HG03460 (cell line): ENCODE measurements at regions not wholly inside any gene's neighbourhood (a gene's known extent, or its start where the extent isn't known, plus 50 kb on each side); places are given as distances from the start of the nearest gene placed in this dataset.
"Not testable (repeated sequence)": the region's sequence is repeated elsewhere in the genome, so short reads cannot be mapped to it uniquely, and the experiment has no call there.

ENCODE experiments used
- ATAC-seq: cut with Tn5 transposase; IDR thresholded peaks from one replicate; pipeline ENCODE4 v1.9.1; 2021; ENCODE audit not compliant: unreplicated experiment

DNA sequence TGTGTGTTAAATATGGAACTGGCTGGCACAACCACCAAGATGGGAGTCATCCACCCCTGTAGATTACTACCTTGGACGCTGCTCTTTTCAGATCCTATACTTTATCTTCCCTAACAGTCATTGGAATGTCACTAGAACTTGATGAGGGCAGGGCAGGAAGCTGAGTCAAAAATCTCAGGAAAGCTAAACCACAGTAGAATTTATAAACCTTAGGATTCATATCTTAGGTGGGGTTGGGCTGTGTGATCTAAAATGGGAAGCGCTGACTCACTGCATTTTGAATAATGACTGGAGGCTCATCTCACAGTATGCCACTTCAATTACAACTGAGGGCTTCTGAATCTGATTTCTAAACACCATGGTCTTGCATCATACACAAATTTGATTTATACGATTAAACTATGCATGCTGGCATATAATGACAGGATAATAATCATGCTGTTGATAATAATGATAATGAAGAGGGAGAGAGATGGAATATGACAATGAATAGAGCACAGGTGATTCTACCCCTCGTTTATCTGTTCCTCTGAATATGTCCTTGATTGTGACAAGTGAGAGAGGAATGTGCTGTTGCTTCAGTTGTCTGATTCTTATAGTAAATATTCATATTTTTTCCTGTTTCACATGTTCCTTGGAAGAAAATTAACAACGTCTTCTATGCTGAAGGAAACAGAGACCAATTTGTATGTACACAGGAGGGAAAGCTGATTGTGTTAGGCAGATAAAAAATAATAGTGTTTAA is 270.3 kb upstream of the HS3ST1 start:
- ATAC-seq, result no peak

- no peak for ATAC-seq
These were observed 269.3 kb upstream of the HS3ST1 start for GRCh38 chr4:11698033-11698432.

DNA sequence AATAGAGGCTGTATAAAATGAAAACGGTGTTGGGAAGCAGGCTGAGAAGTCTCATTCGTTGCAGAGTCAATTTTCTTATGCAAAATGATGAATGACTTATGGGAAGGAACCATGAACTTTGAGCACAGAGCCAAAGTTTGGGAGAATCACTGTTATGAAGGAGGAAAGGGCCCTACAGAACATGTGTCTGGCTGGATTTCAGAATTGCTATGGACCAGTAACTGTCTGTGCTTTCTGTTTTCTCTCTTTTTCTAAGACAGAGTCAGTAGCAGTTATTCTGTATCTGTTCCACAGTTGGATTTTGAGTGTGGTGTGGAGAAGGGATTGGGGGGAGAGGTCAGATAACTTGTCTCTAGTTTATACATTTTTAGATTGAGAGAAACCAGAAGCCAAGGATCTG is 265.0 kb upstream of the HS3ST1 start:
- ATAC-seq, result no peak

DNA sequence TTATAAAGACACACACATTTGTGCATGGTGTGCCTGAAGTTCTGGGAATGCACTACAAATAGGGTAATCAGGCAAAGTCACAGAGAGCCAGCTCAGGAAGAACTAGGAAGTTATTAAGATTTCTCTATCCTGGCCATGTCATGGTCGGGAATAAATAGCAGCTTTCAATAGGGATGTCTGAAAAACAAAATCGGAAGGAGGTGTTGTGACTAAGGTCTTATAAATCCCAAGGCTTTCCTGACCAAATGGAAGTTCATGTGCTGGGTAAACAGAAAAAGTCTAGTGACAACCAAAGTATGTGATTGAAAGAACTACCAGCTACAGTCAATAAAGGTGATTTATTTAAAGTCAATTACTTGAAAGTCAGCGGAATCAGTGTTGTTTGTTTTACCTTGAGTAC is 262.5 kb upstream of the HS3ST1 start:
- no peak for ATAC-seq

GRCh38 chr4:11687727-11688126 is 259.0 kb upstream of the HS3ST1 start:
- no peak for ATAC-seq

DNA sequence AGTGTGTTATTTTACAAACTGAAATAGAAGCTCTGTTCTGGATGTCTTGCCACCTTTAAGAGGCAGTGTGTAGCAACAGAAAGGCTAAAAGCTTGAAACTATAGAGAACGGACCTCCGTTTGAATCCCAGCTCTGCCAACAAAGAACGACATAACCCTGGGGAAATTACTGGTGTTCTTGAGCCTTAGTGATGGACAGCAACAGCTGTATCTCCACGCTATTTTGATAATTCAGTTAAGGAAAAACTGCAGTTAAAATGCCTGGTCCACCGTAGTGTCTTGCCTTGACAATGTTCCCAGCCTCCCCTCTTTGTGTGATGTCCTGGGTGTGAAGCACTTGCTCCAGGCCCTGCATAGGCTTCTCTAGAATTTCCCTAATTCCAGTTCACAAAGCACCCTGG is 256.8 kb upstream of the HS3ST1 start:
- ATAC-seq, result no peak

- no peak for ATAC-seq
These were observed 246.5 kb upstream of the HS3ST1 start for GRCh38 chr4:11675051-11675800.

DNA sequence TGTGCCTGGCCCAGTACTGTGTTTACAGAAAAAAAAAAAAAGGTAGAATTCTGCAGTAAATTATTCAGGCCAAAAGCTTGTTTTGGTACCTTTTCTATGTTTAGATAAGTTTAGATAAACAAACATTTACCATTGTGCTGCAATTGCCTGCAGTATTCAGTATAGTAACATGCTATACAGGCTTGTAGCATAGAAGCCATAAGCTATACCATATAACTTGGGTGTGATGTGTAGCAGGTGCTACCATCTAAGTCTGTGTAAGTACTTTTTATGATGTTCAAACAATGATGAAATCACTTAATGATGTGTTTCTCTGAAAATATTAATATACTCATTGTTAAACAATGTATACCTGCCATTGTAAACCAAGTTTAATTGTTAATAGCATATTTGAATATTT is 241.6 kb upstream of the HS3ST1 start:
- ATAC-seq, result no peak

DNA sequence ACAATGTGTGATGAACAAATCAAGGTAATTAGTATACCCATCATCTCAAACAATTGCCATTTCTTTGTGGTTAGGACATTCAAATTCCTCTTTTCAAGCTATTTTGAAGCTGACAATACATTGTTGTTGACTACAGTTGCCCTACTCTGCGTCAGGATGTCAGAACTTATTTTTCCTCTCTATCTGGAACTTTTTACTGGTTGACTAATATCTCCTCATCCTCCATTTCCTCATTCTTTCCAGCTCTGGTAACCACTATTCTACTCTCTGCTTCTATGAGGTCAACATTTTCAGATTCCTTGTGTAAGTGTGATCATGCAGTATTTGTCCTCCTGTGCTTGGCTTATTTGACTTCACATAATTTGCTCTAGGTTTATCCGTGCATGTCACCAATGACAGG is 240.5 kb upstream of the HS3ST1 start:
- ATAC-seq, result no peak

DNA sequence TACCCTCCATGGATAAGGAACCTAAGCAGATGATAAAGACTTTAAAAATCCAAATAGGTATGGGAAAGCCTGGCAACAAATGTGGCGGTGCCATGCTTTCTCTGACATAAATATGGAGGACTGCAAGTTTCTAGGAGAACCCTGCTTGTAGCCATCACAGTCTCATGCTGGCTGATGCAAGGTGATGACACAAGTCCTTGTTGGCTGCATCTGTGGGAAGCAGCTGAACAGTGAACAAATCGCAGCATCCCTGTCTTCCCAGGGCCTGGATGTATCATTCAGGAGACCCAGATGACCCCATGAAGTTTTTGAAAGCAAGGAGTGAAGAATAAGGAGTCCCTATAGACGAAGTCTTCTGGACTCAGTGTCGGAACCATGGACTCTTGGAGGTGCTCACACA is 234.4 kb upstream of the HS3ST1 start:
- no peak for ATAC-seq

DNA sequence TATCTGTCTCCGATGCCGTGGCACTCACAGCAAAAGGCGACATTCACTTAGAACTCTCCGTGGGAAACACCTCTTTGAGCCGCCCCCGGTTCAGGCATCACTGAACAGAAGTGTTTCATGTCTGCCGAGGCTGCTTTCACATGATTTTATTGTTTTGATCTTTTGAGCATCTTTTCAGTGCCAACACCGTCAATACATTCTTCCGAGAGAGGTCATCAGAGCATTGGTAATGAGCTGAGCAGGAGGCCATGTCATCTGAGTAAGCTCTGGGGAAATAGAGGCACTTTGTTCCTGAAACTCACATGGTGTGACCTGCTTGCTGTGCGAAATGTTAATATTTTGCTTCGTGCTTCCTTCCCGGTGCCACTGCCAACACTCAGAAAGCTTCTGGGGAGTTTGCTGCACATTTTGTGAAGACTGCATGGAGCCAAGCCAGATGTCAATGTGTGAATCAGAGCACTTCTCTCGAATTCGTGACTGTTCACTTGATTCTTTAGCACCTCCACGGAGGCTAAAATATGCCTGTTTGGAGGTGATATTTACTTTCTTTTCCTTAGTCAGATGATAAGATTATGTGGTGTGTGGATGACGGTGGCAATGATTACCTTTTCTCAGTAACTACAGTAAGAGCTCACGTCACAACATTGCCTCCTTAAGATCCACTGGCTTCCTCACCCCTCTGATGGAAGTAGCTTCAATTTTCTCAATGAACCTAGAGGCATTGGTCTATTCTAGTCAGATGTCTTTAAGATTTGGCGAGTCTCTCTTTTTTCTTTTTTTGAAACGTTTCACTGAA is 222.3 kb upstream of the HS3ST1 start:
- no peak for ATAC-seq

GRCh38 chr4:11647433-11647832 is 218.7 kb upstream of the HS3ST1 start:
- no peak for ATAC-seq

- not testable (repeated sequence) for ATAC-seq
These were observed 214.4 kb upstream of the HS3ST1 start for GRCh38 chr4:11643081-11643480.

- no peak for ATAC-seq
These were observed 211.9 kb upstream of the HS3ST1 start for GRCh38 chr4:11640584-11640983.

- ATAC-seq, result no peak
These were observed 207.9 kb upstream of the HS3ST1 start for GRCh38 chr4:11636551-11636950.

DNA sequence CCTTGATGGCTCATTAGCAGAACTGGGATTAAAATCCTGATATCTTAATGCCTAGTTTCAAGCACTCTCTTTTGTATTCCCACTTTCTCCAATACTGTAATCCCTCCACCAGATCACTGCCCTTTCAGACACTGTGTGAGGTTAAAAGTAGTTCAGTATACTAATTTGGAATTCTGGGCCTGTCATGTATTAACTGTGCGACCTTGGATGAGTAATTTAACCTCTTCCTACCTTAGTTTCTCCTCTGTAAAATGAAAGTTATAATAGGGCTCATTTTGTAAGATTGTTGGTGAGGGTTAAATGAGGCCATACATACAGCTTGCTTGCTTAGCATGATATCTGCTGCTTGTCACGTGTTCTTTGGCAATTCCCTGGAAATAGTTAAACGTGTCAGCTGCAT is 207.3 kb upstream of the HS3ST1 start:
- ATAC-seq, result no peak

DNA sequence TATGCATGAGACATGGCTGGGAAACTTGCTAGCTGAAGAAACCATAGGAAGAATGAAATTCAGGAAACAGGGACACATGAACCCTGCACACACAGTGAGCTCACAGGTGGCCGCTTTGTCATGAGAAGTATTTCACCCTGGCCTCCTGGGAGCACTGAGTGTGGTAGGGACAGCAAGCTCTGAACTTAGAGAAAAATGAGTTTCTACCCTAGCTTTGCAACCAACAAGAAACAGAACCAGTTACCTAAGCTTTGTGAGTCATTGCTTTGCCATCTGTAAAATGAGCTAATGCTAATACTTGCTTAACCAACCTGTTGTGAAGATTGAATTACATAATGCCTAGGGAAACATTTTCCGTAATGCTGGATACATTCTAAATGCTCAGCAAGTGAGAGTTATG is 206.6 kb upstream of the HS3ST1 start:
- ATAC-seq, result no peak

- ATAC-seq, result no peak
These were observed 205.6 kb upstream of the HS3ST1 start for GRCh38 chr4:11634283-11634682.

DNA sequence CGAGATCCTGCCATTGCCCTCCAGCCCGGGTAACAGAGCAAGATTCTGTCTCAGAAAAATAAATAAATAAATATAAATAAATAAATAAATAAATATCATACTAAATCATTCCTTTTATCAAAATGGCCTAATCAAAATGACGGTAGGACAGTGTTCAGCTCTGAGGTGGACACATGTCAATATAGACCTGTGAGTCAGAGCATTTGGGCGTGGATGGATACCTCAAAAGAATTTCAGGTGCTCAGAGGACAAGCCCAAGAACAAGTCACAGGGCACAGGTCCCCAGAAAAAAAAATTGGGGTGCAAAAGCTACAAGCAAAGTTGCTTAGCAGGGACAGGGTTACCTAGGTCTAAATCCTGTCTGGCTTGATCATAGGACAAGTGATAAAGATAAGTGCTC is 204.7 kb upstream of the HS3ST1 start:
- no peak for ATAC-seq

GRCh38 chr4:11632483-11632882 is 203.8 kb upstream of the HS3ST1 start:
- ATAC-seq, result no peak

GRCh38 chr4:11632025-11632424 is 203.3 kb upstream of the HS3ST1 start:
- no peak for ATAC-seq

DNA sequence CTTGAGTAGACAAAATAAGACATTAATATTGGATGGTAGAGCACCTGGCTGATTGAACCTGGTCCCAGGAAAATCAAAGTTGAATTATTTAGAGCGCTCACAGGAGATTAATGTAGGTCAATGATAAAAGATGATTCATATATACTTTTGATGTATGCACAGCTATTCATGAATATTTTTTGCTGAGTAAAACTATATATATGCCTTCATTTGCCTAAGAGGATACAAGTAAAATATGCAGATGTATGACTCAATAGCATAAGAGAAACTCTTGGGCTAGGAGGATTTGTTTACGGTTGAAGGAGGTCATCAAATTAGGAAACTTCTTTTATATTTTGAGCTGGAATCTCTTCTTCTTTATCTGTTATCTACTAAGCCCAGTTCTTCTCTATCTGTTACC is 202.7 kb upstream of the HS3ST1 start:
- no peak for ATAC-seq
